Upper lobe of left lung (tissue), 4 donors: ENCODE measurements at regions not wholly inside any gene's neighbourhood (a gene's known extent, or its start where the extent isn't known, plus 50 kb on each side); places are given as distances from the start of the nearest gene placed in this dataset.

Experiments
- EP300 ChIP-seq, 4 donors: sonication (generic); formaldehyde crosslinking; IDR thresholded peaks; one replicate each; pipeline ENCODE4 v1.5.1; 2017; ENCODE audit warnings: antibody characterized with exemption in 4 of 4, control low read depth in 2 of 4
- TF ChIP-seq, protein P1 (sequence below), 6 experiments: fragments of 450-650 bp in 4 of 6; fragments of 200-600 bp in 2 of 6; sonication (generic) in 2 of 6; IDR thresholded peaks; one replicate each; pipeline ENCODE4 v1.5.1; 2016 to 2019; ENCODE audit warnings: antibody characterized with exemption in 6 of 6

DNA sequence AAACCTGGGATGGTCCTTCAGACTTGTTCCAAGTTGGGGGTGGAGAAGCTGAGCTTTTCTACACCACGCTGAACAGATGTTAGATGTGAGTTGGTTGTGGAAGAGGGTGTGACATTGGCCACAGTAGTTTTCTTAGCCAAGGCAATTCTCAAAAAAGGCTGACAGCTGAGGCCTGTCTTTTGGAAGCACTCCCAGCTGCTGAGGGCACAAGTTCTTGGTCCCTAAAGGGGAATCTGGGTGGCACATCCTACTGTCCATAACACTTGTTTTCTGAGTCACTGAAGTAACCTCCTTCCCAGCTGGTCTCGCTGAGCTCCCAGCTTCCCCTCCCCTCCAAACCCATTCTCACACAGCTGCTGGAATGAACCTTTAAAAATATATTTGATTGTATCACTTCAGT, 375.7 kb upstream of the KIRREL3 start:
- TF ChIP-seq, protein P1, sequence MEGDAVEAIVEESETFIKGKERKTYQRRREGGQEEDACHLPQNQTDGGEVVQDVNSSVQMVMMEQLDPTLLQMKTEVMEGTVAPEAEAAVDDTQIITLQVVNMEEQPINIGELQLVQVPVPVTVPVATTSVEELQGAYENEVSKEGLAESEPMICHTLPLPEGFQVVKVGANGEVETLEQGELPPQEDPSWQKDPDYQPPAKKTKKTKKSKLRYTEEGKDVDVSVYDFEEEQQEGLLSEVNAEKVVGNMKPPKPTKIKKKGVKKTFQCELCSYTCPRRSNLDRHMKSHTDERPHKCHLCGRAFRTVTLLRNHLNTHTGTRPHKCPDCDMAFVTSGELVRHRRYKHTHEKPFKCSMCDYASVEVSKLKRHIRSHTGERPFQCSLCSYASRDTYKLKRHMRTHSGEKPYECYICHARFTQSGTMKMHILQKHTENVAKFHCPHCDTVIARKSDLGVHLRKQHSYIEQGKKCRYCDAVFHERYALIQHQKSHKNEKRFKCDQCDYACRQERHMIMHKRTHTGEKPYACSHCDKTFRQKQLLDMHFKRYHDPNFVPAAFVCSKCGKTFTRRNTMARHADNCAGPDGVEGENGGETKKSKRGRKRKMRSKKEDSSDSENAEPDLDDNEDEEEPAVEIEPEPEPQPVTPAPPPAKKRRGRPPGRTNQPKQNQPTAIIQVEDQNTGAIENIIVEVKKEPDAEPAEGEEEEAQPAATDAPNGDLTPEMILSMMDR (IDR thresholded peaks at IDR 0.05) = no peak
- no peak for TF ChIP-seq EP300 (IDR thresholded peaks at IDR 0.05)
